ENCODE measurements at regions not wholly inside any gene's neighbourhood (a gene's known extent, or its start where the extent isn't known, plus 50 kb on each side); places are given as distances from the start of the nearest gene placed in this dataset.

- no peaks in the 10 kb centered on the region for H3K27me3 Mint-ChIP-seq
- POLR2A ChIA-PET: no interaction called here
These were observed 86.5 kb upstream of the DTNA start for GRCh38 chr18:34623557-34623956.

GRCh38 chr18:34624551-34624950, 85.5 kb upstream of the DTNA start:
- CTCF ChIA-PET: no interaction called here

More at GRCh38 chr18:34623557-34623956, 86.5 kb upstream of the DTNA start:
- Mint-ChIP-seq H3K36me3 (no peaks in the 10 kb centered on the region), H3K27ac (no peak overlapping the region), H3K4me3 (no peak overlapping the region), H3K9me3 (peaks cover 4 to 16% (median 16%) of the 10 kb centered on the region in 3 donors), H3K4me1 (no peaks in the 10 kb centered on the region)
- H3K4me3 ChIP-seq (ENCODE audit: control insufficient read depth in 1 of 2, extremely low read depth in 1 of 2, low read length in 1 of 2): no peak overlapping the region
- CTCF ChIA-PET: no interaction called here
- H3K27me3 ChIP-seq (replicated peaks in 1 of 2; ENCODE audit: control insufficient read depth in 2 of 2, extremely low read depth in 1 of 2, insufficient read depth in 2 of 2, low read length in 1 of 2): no peaks in the 10 kb centered on the region
- DNase-seq (no peak), ATAC-seq (replicated peaks in 1 of 4) (no peak)
- H3K36me3 ChIP-seq (ENCODE audit: control insufficient read depth in 2 of 2, extremely low read depth in 1 of 2, insufficient read depth in 1 of 2, low read length in 1 of 2): no peaks in the 10 kb centered on the region
- H3K9me3 ChIP-seq: no peaks in the 10 kb centered on the region
- no CpG with 5 or more reads among the region's 2 CpGs for WGBS (ENCODE audit: insufficient coverage)
- no peak overlapping the region for H3K27ac ChIP-seq (ENCODE audit: low read length)
- H3K4me1 ChIP-seq (ENCODE audit: control insufficient read depth in 1 of 2, extremely low read depth in 1 of 2, insufficient read depth in 2 of 2, low read length in 2 of 2): no peaks in the 10 kb centered on the region

GRCh38 chr18:34626404-34627136, 83.5 kb upstream of the DTNA start:
- no CpG with 5 or more reads among the region's 2 CpGs for WGBS (ENCODE audit: insufficient coverage)
- no peak overlapping the region for H3K27ac Mint-ChIP-seq
- H3K4me1 Mint-ChIP-seq: no peaks in the 10 kb centered on the region
- no peak overlapping the region for H3K4me3 Mint-ChIP-seq
- peaks cover 0 to 9% of the 10 kb centered on the region in 2 donors for H3K27me3 Mint-ChIP-seq
- Histone ChIP-seq H3K9me3 (no peaks in the 10 kb centered on the region), H3K4me3 (ENCODE audit: control insufficient read depth in 1 of 2, extremely low read depth in 1 of 2, low read length in 1 of 2) (no peak overlapping the region), H3K4me1 (ENCODE audit: control insufficient read depth in 1 of 2, extremely low read depth in 1 of 2, insufficient read depth in 2 of 2, low read length in 2 of 2) (no peaks in the 10 kb centered on the region), H3K36me3 (ENCODE audit: control insufficient read depth in 2 of 2, extremely low read depth in 1 of 2, insufficient read depth in 1 of 2, low read length in 1 of 2) (no peaks in the 10 kb centered on the region), H3K27me3 (replicated peaks in 1 of 2; ENCODE audit: control insufficient read depth in 2 of 2, extremely low read depth in 1 of 2, insufficient read depth in 2 of 2, low read length in 1 of 2) (no peaks in the 10 kb centered on the region), H3K27ac (ENCODE audit: low read length) (no peak overlapping the region)
- H3K9me3 Mint-ChIP-seq: peaks cover 0 to 3% (median 0%) of the 10 kb centered on the region in 3 donors
- H3K36me3 Mint-ChIP-seq: no peaks in the 10 kb centered on the region
- POLR2A ChIA-PET: interaction anchor here in 1 of 2 donors (0.5 kb wide), 1 partner anchor 9 kb away, joined by 4 read pairs; no protein-coding TSS in a partner anchor
- CTCF ChIA-PET: interaction anchor here in 1 of 2 donors (0.7 kb wide), 1 partner anchor 1772 kb away, joined by 4 read pairs; no protein-coding TSS in a partner anchor
- ATAC-seq (replicated peaks in 1 of 4): no peak
- DNase-seq: no peak

More at GRCh38 chr18:34624551-34624950, 85.5 kb upstream of the DTNA start:
- ATAC-seq (replicated peaks in 1 of 4): no peak
- H3K4me3 ChIP-seq (ENCODE audit: control insufficient read depth in 1 of 2, extremely low read depth in 1 of 2, low read length in 1 of 2): no peak overlapping the region
- WGBS (ENCODE audit: insufficient coverage): 40% methylated on average over 1 of the region's 3 CpGs
- Mint-ChIP-seq H3K4me1 (no peaks in the 10 kb centered on the region), H3K27me3 (peaks cover 0 to 3% of the 10 kb centered on the region in 2 donors), H3K27ac (no peak overlapping the region), H3K36me3 (no peaks in the 10 kb centered on the region), H3K9me3 (peaks cover 4 to 9% (median 9%) of the 10 kb centered on the region in 3 donors), H3K4me3 (no peak overlapping the region)
- H3K27me3 ChIP-seq (replicated peaks in 1 of 2; ENCODE audit: control insufficient read depth in 2 of 2, extremely low read depth in 1 of 2, insufficient read depth in 2 of 2, low read length in 1 of 2): no peaks in the 10 kb centered on the region
- no peaks in the 10 kb centered on the region for H3K36me3 ChIP-seq (ENCODE audit: control insufficient read depth in 2 of 2, extremely low read depth in 1 of 2, insufficient read depth in 1 of 2, low read length in 1 of 2)
- POLR2A ChIA-PET: no interaction called here
- no peak for DNase-seq
- H3K4me1 ChIP-seq (ENCODE audit: control insufficient read depth in 1 of 2, extremely low read depth in 1 of 2, insufficient read depth in 2 of 2, low read length in 2 of 2): no peaks in the 10 kb centered on the region
- no peak overlapping the region for H3K27ac ChIP-seq (ENCODE audit: low read length)
- no peaks in the 10 kb centered on the region for H3K9me3 ChIP-seq

GRCh38 chr18:34627137-34627920, 82.8 kb upstream of the DTNA start:
- POLR2A ChIA-PET: interaction anchor here in 1 of 2 donors (0.5 kb wide), 1 partner anchor 8 kb away, joined by 4 read pairs; no protein-coding TSS in a partner anchor

GRCh38 chr18:34631093-34631966, 78.8 kb upstream of the DTNA start:
- DNase-seq (no peak), ATAC-seq (replicated peaks in 1 of 4) (no peak)
- Histone ChIP-seq H3K36me3 (ENCODE audit: control insufficient read depth in 2 of 2, extremely low read depth in 1 of 2, insufficient read depth in 1 of 2, low read length in 1 of 2) (no peaks in the 10 kb centered on the region), H3K4me1 (ENCODE audit: control insufficient read depth in 1 of 2, extremely low read depth in 1 of 2, insufficient read depth in 2 of 2, low read length in 2 of 2) (no peaks in the 10 kb centered on the region), H3K27me3 (replicated peaks in 1 of 2; ENCODE audit: control insufficient read depth in 2 of 2, extremely low read depth in 1 of 2, insufficient read depth in 2 of 2, low read length in 1 of 2) (no peaks in the 10 kb centered on the region), H3K4me3 (ENCODE audit: control insufficient read depth in 1 of 2, extremely low read depth in 1 of 2, low read length in 1 of 2) (no peak overlapping the region), H3K9me3 (no peaks in the 10 kb centered on the region), H3K27ac (ENCODE audit: low read length) (no peak overlapping the region)
- Mint-ChIP-seq H3K27me3 (peaks cover 0 to 9% of the 10 kb centered on the region in 2 donors), H3K4me3 (no peak overlapping the region), H3K9me3 (no peaks in the 10 kb centered on the region), H3K36me3 (no peaks in the 10 kb centered on the region), H3K4me1 (no peaks in the 10 kb centered on the region), H3K27ac (no peak overlapping the region)
- ChIA-PET CTCF (no interaction called here), POLR2A (no interaction called here)
- 100% methylated on average over 1 of the region's 4 CpGs for WGBS (ENCODE audit: insufficient coverage)

More at GRCh38 chr18:34627137-34627920, 82.8 kb upstream of the DTNA start:
- H3K4me1 Mint-ChIP-seq: no peaks in the 10 kb centered on the region
- Histone ChIP-seq H3K27me3 (replicated peaks in 1 of 2; ENCODE audit: control insufficient read depth in 2 of 2, extremely low read depth in 1 of 2, insufficient read depth in 2 of 2, low read length in 1 of 2) (no peaks in the 10 kb centered on the region), H3K4me3 (ENCODE audit: control insufficient read depth in 1 of 2, extremely low read depth in 1 of 2, low read length in 1 of 2) (no peak overlapping the region), H3K9me3 (no peaks in the 10 kb centered on the region), H3K27ac (ENCODE audit: low read length) (no peak overlapping the region), H3K36me3 (ENCODE audit: control insufficient read depth in 2 of 2, extremely low read depth in 1 of 2, insufficient read depth in 1 of 2, low read length in 1 of 2) (no peaks in the 10 kb centered on the region), H3K4me1 (ENCODE audit: control insufficient read depth in 1 of 2, extremely low read depth in 1 of 2, insufficient read depth in 2 of 2, low read length in 2 of 2) (no peaks in the 10 kb centered on the region)
- peaks cover 0 to 9% of the 10 kb centered on the region in 2 donors for H3K27me3 Mint-ChIP-seq
- peaks cover 0 to 3% (median 0%) of the 10 kb centered on the region in 3 donors for H3K9me3 Mint-ChIP-seq
- H3K4me3 Mint-ChIP-seq: no peak overlapping the region
- DNase-seq (no peak), ATAC-seq (replicated peaks in 1 of 4) (no peak)
- H3K36me3 Mint-ChIP-seq: no peaks in the 10 kb centered on the region
- no CpG with 5 or more reads among the region's 2 CpGs for WGBS (ENCODE audit: insufficient coverage)
- CTCF ChIA-PET: interaction anchor here in 1 of 2 donors (0.7 kb wide), 1 partner anchor 1771 kb away, joined by 4 read pairs; no protein-coding TSS in a partner anchor
- no peak overlapping the region for H3K27ac Mint-ChIP-seq

- Mint-ChIP-seq H3K36me3 (no peaks in the 10 kb centered on the region), H3K4me3 (no peak overlapping the region), H3K27me3 (peaks cover 0 to 9% of the 10 kb centered on the region in 2 donors), H3K4me1 (no peaks in the 10 kb centered on the region), H3K9me3 (no peaks in the 10 kb centered on the region), H3K27ac (no peak overlapping the region)
- H3K4me3 ChIP-seq (ENCODE audit: control insufficient read depth in 1 of 2, extremely low read depth in 1 of 2, low read length in 1 of 2): no peak overlapping the region
- no peak for DNase-seq
- no peak overlapping the region for H3K27ac ChIP-seq (ENCODE audit: low read length)
- CTCF ChIA-PET: no interaction called here
- no peaks in the 10 kb centered on the region for H3K36me3 ChIP-seq (ENCODE audit: control insufficient read depth in 2 of 2, extremely low read depth in 1 of 2, insufficient read depth in 1 of 2, low read length in 1 of 2)
- 81% methylated on average over 2 of the region's 3 CpGs for WGBS (ENCODE audit: insufficient coverage)
- ATAC-seq (replicated peaks in 1 of 4): no peak
- POLR2A ChIA-PET: no interaction called here
- H3K4me1 ChIP-seq (ENCODE audit: control insufficient read depth in 1 of 2, extremely low read depth in 1 of 2, insufficient read depth in 2 of 2, low read length in 2 of 2): no peaks in the 10 kb centered on the region
- no peaks in the 10 kb centered on the region for H3K27me3 ChIP-seq (replicated peaks in 1 of 2; ENCODE audit: control insufficient read depth in 2 of 2, extremely low read depth in 1 of 2, insufficient read depth in 2 of 2, low read length in 1 of 2)
- H3K9me3 ChIP-seq: no peaks in the 10 kb centered on the region
These were observed 77.8 kb upstream of the DTNA start for GRCh38 chr18:34632321-34632720.

Measured in T-cell (primary cell).